HL-60/S4 treated with retinoic acid at 250 ng/mL for 4 days and 3 days (cell line): ENCODE measurements at regions not wholly inside any gene's neighbourhood (a gene's known extent, or its start where the extent isn't known, plus 50 kb on each side); places are given as distances from the start of the nearest gene placed in this dataset.

ENCODE experiments used
- in situ Hi-C: fragments of 300-500 bp; cut with MboI; formaldehyde crosslinking; loops from 2 replicates; pipeline ENCODE4 v1.7.0; 2022; ENCODE audit warnings: low sequenced_read_pairs

DNA sequence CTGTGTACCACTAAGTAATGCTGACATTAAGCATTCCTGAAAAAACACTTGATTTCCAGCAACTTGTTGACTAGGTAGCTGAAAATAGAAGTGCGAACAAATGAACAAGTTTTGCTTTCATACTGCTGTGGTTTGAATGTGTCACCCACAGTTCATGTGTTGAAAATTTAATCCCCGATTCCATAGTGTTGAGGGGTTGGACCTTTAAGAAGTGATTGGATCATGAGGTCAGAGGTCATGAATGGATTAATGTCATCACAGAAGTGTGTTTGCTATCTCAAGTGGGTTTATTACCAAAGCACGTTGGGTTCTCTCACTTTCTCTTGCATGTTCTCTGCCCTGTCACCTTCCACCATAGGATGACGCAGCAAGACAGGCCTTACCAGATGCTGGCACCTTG lies 568.5 kb downstream of the UTRN start:
- in situ Hi-C loops = no loop called here

DNA sequence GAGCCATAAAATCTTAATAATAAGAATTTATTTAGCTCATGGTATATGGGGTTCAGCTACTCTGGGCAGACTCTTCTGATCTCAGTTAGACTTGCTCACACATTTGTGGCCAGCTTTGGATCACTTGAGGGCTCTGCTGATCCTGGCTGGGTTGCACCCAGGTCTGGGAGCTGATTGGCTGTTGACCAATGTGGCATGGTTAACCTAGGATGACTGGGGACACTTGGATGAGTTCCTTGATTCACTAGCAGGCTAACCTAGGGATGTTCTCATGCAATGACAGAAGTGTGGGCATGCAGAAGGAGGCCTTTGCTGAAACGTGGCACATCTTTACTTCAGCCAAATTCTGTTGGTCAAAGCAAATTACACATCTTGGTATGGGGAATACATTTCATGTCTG lies 569.5 kb downstream of the UTRN start:
- in situ Hi-C loops = no loop called here

DNA sequence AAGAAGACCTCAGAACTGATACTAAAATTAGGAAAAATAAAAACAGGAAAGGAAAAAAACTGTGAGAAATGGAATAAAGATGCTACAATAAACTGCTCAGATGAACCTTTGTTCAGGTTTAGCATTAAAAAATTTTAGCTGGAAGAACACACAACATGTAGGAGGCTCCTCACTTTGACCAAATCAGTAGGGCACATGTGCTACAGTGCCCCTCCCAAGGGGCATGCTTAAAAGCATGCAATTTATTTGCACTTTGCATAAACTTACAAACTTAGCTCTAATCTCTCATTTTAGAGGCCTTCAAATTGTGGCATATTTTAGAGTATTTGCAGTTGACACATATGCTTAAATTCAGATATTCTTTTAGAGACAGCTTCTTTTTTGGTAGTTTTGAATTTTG lies 570.2 kb downstream of the UTRN start:
- in situ Hi-C loops = no loop called here

DNA sequence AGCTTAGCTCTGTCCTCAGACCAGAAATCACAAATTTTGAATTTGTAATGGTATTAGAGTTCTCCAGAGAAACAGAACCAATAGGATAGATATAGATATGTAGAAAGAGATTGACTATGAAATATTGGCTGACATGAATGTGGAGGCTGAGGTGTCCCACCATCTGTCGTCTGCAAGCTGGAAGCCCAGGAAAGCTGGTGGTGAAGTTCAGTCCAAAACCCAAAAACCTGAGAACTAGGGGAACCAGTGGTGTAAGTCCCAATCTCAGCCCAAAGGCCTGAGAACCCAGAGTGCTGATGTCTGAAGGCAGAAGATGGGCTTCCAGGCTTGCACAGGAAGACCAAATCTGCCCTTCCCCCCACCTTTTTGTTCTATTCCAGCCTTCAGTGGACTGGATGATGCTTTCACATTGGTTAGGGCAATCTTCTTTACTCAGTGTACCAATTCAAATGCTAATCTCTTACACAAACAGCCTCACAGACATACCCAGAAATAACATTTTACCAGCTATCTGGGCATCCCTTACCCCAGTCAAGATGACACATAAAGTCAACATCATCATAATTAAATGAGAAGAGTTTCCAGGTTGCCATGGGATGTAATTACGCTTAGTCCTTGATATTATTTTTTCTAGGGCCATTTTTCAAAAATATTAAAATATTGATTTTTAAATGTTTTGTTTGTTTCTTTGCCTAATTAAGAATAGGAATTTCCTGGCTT lies 570.8 kb downstream of the UTRN start:
- in situ Hi-C loops = no loop called here

DNA sequence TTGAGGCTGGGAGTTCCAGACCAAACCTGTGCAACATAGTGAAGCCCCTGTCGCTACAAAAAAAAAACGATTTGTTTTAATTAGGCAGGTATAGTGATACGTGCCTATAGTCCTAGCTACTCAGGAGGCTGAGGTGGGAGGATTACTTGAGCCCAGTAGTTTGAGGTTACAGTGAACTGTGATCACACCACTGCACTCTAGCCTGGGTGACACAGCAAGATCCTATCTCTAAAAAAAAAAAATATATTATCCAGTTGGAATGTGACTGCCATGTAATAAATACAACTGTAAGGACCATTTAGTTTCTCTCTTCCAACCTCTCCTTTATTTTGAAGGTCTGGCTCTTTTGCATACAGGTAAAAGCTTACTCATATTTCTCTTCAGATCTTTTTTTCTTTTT lies 571.5 kb downstream of the UTRN start:
- in situ Hi-C loops = no loop called here

DNA sequence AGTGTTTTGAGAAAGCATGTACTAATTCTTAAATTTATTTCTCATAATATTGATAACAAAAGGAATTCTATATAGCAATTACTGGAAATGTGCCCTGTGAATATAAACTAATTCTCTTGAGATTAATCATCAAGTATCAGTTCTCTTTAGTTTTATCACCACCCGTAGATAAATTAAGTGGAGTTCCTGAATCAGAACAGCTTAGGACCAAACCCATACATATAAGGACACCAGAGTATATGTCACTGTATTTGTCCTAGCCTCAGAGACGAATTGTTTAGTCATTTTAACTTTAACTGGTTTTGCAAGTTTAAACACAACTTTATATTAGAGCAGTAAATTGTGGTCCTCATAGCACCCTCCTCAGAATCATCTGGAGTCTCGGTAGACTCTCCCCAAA lies 572.0 kb downstream of the UTRN start:
- in situ Hi-C loops = no loop called here

DNA sequence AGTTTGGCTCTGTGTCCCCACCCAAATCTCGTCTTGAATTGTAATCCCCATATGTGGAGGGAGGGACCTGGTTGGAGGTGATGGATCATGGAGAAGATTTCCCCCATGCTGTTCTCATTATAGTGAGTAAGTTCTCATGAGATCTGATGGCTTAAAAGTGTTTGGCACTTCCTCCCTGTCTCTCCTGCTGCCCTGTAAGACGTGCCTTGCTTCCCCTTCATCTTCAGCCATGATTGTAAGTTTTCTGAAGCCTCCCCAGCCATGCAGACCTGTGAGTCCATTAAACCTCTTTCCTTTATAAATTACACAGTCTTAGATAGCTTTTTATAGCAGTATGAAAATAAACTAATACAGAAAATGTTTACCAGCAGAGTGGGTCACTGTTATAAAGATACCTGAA lies 577.6 kb downstream of the UTRN start:
- in situ Hi-C loops = no loop called here

DNA sequence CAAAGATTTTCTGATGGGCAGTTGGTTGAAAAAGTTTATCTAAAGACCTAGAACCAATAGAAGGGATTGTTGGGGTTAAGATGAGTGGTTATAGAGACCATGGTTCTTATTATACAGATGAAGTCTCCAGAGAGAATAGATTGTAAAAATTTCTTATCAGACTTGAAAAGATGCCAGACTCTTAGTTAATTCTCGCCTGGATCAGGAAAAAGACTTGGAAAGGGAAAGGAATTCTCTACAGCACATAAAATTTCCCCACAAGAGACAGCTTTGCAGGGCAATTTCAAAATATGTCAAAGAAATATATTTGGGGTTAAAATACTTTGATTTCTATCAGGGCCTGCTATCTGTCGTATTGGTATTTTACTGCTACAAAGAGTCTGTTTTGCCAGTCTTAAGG lies 582.6 kb downstream of the UTRN start:
- in situ Hi-C loops = no loop called here

DNA sequence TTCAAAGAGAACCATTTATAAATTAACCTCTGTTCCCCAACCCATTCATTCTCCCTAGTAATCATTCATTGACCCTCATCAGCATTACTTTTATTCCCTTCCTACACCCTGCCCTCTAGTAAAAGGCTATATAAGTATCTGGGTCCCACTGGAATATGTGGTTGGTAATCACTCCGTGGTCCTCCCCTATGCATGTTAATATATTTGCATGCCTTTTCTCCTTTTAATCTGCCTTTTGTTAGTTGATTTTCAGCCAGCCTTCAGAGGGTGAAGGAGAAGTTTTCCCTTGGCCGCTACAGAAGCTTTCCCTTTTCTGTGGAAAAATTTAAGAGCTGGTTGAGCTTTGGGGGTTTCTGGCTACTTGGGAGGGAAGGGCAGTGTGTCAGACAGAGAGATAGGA lies 585.6 kb downstream of the UTRN start:
- in situ Hi-C loops = no loop called here

DNA sequence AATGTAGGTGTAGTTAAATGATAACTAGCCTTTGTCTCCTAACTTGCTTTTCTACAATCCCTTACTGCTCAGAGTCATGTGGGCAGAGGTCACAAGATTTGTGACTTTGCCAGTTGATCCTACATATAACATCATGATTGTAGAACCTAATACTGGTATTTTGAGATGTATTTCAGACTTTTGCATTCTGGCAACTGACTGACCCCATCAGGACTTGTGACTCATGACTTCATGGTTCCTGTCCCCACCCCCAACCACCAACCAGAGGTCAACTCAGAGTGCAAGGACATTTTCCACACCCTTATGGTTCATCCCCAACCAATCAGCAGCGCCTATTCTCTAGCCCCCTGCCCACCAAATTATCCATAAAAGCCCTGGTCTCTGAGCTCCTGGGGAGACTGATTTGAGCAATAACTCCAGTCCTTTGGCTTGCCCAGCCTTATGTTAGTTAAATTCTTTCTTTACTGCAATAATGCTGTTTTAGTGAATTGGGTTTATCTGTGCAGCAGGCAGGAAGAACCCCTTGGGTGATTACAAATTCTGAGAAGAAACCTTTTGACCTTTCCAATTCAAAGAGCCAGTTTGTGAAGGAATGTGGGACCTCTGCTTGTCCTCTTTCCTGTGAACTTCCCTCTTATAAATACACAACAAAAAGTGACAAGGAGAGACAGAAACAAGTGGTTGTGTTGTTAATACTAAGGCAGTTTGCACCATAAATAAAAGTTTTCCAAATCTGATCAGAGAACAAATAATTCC lies 588.7 kb downstream of the UTRN start:
- in situ Hi-C loops = no loop called here

DNA sequence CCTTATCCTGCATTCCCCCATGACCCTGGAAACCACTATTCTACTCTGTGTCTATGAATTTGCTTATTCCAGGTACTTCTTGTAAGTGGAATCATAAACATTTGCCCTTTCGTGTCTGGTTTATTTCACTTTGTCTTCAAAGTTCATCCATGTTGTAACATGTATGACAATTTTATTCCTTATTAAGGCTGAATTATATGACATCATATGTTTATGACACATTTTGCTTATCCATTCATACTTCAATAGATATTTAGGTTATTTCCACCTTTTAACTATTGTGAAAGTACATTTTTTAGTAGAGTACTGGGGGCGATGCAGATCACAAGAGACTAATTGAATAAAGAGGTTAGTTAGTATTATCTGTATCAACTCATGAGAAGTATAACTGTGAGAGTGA lies 591.6 kb downstream of the UTRN start:
- in situ Hi-C loops = no loop called here

DNA sequence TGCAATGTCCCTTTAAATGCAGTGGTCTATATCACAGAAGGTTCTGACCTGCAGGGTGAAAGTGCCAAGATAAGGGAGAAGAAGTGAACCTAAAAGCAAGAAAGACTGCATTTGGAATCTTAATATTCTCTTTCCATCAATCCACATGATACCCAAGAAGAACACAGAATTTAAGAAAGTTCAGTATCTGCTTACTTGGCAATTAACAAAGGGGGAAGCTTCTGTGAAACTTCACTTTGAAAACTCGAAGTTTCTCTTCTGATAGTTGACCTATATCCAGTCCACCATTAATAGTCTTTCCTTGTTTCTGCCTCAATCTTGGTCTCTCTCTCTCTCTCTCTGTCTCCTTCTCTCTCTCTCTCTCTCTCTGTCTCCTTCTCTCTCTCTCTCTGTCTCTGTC lies 592.0 kb downstream of the UTRN start:
- in situ Hi-C loops = no loop called here

DNA sequence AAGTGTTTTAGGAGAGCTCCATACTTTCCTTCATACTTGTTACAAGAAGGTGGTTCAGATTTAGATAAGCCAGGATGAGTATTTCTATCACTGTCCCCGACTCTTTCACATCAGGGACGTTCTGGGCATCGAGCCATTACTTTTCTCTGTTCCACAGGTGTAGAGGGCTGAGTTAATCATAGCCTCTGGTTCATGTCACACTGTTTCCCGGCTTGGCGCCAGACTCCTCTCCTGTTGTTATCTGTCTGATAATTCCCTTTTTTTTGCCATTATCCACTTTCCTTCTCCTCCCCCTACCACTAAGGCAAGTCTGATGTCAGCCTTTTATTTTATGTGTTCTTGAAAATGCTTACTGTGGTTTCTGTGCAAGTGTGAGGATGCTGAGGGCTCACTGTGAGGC lies 593.4 kb downstream of the UTRN start:
- in situ Hi-C loops = no loop called here

DNA sequence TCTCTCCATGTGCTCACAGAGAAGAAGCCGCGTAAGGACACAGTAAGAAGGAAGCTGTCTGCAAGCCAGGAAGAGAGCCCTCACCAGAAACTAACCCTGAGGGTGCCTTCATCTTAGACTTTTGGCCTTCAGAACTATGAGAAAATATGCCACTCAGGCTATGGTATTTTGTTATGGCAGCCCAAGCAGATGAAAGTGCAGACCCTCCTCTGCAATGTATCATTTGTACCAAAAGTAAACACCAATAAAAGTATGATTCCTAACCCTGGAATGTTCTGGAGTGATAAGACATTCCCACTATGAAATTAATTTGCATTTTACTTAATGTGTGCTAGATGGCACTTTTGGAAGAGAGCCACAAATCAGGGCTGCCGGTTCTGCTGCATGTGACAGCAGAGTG lies 594.3 kb downstream of the UTRN start:
- in situ Hi-C loops = no loop called here

DNA sequence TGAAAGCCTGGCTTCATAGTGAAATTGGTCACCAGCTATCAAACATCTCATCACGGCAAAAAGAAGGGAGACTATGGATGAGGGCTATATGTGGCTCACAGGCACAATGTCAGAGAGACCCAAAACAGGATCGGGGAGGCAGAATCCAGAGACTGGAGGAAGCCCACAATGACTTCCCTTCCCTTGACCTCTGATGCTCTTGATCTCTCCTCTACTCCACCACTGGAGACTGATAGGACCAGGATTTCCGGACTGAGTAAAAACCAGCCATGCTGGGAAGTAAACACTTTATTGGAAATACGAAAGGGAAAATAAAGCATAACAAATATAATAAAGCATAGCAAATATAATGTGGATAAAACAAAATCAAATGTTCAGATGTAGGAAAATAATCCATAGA lies 597.3 kb downstream of the UTRN start:
- in situ Hi-C loops = no loop called here

DNA sequence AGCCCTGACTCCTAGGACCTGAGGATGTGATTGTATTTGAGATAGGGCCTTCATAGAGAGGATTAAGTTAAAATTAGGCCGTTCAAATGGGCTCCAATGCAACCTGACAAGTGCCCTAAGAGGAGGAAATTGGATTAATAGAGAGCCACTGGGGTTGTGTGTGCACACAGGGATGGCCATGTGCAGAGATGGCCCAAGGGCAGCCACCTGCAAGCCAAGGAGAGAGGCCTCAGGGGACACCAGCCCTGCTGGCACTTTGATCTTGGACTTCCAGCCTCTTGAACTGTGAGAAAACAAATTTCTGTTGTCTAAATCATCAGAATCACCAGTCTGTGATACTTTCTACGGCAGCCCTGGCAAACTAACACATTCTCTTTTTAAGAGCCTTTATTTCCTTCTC lies 598.8 kb downstream of the UTRN start:
- in situ Hi-C loops = no loop called here

DNA sequence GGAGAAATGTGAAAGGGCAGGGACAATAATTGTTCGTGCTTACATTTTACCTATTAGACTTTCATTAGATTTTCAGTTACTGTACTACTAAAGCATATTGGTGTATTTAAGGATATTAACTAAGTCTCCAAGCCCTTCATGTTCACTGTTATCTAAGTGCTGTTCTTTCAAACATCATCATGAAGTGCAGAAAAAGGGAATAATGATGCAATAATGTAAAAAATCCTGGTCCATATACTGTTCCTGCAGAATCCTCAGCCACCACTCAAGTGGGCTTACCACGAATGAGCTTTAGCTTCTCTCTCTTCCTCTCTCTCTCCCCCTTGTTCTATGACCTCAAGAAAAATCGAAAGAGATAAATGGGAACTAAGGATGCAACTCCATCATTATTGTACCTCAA lies 600.7 kb downstream of the UTRN start:
- in situ Hi-C loops = no loop called here

DNA sequence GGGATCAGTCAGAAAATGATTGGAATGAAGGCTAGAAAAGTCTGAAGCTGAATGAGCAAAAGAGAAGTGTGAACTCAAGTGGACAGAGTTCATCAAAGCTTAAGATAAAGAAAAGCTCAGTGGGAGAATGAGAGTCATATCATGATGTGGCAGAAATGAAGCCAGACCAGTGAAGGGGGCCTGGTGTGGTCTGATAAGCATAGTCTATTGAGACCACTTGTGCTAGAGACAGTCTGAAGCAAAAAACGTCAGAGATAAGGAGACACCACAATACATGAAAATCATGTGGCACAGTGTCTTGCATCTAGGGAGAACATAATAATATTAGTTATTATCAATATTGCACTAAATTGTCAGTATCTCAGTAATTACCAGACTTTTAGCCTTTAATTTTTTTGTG lies 601.5 kb downstream of the UTRN start:
- in situ Hi-C loops = no loop called here

DNA sequence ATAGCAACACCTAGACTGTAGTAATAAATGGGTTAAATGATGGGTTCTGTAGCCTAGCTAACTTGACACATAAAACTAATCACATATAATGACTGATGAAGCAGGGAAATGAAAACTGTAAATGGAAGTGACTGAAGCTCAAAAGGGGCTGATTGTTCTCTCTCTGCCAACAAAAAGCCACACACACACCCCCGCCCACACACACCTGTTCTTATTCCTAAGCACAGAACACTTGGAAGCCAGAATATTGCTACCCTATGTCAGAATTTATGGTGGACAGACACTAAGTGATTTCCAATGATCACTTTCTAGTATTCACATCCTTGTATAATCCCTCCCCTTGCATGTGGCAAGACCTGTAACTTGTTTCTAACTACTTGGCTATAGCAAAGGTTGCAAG lies 603.5 kb downstream of the UTRN start:
- in situ Hi-C loops = no loop called here

DNA sequence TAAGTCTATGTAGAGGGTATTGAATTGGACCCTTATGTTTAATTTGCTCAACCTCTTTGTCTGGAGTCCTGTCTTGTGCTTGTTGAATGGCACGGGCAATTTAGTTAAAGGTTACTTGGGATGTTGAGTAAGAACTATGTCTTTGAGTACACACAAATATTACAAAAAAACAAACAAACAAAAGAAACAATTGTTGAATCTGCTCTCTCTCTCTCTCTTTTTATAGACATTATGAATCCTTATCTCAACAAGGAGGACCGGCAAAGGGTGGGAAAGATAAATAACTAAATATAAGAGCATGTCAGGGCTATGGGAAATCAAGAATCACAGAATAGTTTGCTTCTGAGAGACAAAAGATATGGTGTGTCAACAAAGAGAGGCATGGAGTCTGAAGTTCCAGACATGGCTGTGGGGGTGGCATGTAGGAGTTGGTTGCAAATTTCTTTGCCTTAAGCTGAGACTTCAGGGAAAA lies 608.6 kb downstream of the UTRN start:
- in situ Hi-C loops = no loop called here

DNA sequence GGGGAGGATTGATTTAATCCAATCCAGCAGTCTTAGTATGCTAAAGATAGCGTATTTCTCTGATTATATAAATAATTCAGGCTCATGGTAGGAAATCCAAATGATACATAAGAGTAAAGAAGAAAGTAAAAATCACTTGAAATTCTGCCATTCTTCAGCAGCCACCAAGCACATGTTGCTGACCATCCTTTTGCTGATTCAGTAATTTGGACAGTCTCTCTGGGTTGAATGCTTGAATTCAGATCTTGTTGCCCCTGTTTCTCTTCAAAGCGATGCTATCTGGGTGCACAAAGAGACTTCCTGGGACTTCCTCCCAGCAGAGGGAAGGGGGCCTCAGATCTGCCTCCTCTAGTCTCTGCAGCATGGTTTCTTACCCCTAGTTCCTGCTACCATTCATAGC lies 609.1 kb downstream of the UTRN start:
- in situ Hi-C loops = no loop called here
